GM21360 (cell line): ENCODE measurements at regions not wholly inside any gene's neighbourhood (a gene's known extent, or its start where the extent isn't known, plus 50 kb on each side); places are given as distances from the start of the nearest gene placed in this dataset.

Source experiments
- ATAC-seq: cut with Tn5 transposase; IDR thresholded peaks from one replicate; pipeline ENCODE4 v1.9.1; 2021; ENCODE audit warnings: mild to moderate bottlenecking, moderate library complexity; ENCODE audit not compliant: unreplicated experiment

DNA sequence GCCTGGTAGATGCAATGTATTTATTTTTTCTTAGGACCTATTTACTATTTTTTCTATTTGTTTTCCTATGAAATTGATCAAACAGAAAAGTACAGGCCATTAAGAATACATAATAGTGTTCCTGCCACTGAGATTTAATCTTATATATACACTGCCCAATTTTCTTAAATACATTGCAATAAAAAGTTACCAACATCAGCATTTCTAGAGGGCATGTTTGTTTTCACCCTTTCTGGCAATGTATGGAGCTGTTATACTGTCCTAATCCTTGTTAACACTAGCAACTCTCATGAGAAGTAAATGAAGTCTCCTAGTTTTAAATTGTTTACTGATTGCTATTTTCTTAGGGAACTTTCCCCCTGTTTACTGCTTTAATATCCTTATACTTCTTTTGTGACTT, 359.1 kb upstream of the SEMA3A start:
- no peak for ATAC-seq

DNA sequence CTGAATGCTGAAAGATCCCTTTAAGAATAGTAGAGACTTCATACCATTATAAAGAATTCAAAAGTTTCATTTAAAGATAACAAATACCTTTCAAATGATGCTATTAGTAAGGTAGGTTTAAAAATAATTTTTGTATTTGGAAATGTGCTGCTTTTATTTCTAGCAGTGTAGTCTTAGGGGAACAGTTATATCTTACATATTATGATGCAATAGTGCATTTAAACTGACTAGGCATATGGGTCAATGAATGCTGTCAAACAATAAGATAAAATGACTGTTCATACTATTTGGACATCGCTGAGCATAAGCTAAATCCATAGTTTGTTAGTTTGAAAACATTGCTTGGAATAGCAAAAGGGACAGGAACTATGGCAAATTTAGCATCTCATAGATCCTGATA, 354.8 kb upstream of the SEMA3A start:
- ATAC-seq = no peak

DNA sequence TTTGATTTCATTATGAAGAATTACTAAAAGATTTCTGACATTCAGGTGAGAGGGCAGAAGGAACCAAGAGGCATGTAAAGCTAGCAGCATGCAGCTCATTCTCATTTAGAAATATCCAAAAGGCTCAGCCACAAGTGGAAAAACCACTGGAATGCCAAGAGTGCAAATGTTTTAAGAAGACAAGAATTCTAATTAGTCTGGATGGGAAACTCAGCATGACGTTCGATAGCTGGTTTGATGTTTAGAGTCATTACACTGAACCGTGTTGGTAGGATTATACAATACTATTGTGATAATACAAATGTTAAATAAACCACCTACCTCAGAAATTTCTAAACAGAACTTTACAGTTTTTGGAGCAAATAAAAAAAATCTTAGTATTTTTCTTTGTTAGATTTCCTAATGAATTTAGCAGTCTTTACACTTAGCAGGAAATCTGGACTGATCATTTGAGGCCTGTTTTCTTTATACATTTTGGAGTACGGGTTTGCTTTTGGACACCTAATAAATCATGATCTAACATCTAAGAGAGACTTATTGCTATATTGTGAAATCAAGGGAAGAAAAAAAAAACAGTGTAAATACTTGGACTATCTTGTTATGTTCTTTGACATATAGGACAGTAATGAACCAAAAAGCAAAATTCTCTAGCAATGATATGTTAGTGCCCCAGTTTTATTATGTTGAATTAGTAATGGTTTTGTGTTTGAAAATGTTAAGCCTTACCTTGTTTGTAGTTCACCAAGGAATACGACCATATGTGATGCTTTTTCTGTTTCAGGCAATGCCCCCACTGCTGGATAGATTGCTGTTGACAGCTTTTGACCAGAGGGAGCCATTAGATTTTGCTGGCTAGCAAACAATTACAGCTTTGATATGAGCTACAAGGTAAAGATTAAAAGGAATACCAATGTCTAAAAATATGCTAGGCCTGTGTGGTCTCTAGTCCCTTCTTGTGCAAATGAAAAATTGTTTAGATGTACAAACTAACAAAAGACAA, 354.1 kb upstream of the SEMA3A start:
- ATAC-seq = no peak

DNA sequence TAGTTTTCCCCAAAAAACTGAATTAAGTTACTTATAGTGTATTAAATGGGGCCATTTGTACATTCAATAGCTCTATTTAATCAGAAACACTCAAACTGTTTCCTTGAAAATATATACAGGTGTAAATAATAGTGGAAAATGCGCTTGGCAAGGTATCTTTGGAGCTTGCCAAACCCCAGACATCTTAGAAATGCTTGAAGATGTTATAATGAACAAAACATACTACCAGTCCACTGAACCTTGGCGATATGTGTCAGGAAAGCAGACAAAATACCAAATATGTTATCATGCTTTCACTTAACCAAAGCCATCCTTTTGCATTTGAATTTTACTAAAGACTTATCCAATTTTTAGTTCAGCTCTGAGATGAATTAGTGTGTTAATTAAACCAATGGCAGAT, 352.7 kb upstream of the SEMA3A start:
- ATAC-seq = no peak

DNA sequence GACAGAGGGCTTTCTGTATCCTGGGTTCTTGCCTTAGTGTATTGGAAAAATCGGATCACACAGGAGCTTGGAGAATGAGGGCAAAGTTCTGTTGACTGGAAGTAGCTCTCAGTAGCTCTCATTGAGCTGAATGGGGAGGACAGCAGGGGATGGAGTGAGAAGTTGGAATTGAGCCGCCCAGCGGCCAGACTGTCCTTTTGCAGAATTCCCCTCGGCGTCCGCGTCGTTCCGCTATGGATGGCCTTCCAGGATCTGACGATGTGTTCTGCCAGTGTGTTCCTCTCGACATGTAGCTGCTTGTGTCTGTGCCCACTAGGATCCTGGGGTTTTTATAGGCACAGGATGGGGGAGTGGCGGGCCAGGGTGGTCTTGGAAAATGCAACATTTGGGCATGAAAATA, 351.8 kb upstream of the SEMA3A start:
- ATAC-seq = no peak

DNA sequence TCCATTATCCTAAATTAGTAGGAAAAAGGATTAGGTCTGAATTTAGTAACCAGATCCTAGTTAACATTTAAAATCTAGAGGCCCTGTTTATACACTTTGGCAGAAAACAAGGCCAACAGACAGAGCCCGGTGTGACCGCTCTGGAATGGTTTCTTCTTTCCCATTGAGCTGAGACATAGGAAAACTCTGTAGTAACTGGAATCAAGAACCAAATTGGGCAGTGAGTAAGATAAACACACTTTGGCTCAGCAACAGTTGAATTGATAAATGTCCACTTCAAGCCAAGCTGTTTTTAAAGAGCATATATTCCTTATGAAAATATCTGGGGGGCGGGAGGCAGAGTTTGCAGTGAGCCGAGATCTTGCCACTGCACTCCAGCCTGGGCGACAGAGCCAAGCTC, 343.7 kb upstream of the SEMA3A start:
- no peak for ATAC-seq

DNA sequence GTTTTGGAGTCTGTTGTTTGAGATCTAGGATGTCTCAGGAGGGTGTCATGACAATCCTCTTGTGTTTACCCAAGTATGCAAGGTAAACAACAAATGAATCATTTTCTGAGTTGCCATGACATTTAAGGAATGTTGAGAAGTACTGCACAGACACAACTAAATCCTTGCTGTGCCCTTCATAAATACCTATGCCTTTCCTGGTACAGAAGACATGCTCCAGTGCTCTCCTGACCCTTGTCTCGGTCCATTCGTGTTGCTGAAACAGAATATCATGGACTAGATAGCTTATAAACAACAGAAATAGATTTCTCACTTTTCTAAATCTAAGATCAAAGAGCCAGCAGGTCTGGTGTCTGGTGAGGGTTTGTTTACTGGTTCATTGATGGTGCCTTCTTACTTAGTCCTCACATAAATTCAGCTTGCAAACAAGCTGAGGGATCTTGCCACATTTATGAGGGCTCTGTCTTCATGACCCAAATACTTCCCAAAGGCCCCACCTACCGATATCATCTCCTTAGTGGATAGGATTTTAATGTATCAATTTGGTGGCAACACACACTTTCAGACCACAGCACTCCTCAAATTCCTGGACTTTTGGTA, 341.8 kb upstream of the SEMA3A start:
- ATAC-seq = no peak

DNA sequence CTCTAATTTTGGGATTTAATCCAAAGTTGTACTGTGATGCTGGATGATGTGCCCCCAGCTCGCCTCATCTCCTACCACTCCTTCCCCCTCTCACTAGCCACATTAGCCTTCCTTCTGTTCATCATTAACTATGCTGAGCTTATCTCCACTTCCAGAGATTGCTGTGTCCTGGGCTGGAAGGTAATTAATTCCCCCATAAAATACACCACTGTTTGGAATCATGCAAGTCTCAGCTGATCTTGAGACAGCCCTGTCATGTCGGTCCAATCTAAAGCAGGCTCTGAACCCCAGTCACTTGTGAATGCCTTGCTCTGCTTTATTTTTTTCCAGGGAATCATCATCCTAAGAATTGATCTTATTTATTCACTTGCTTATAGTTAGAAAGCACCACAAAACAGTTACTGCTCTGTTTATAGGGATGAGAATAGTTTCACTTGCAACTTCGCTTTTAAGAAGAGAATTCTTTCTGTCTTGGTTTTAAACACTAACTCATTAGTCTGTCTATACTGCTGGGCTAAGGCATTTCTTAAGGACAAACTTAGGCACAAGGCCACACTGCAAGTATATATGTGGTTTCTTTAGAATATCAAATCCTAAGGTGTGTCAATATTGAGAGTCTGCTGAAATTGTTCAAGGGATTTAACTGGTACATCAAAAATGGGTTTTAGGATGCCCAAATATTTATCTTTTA, 341.1 kb upstream of the SEMA3A start:
- ATAC-seq = no peak

DNA sequence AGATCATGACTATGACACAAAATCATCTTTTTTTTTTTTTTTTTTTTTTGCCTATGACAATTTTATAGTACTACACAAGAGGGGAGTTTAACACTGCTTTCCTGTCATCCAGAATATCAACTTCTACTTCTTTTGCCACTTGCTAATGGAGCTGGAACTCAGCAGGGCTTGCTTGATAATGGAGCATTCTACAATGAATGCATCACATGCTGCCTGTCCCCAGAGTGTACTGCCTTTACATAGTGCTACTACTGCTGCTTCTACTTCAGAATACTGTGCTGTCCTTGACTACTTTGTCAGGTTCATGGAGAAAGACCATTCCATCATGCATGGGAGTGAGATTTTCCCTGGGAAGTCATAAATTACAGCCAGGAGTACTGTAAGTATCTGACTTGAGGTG, 338.6 kb upstream of the SEMA3A start:
- ATAC-seq = no peak

DNA sequence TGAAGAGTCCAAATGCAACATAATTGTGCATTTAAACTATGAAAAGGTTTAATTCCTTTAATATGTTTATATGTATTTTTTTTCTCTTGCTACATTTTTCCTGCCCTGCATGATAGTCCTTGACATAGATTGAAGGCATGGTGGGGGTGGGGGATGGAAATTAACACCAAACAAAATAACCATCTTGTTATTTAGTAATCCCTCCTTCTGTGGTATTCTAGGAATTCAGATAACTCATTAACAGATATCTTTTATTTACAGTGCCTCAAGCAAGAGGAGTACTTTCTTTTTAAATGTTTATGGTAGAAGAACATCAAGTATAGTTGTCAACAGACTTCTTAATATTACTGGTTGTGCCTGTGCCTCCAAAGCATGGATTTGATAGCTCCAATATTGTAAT, 337.6 kb upstream of the SEMA3A start:
- ATAC-seq = no peak

DNA sequence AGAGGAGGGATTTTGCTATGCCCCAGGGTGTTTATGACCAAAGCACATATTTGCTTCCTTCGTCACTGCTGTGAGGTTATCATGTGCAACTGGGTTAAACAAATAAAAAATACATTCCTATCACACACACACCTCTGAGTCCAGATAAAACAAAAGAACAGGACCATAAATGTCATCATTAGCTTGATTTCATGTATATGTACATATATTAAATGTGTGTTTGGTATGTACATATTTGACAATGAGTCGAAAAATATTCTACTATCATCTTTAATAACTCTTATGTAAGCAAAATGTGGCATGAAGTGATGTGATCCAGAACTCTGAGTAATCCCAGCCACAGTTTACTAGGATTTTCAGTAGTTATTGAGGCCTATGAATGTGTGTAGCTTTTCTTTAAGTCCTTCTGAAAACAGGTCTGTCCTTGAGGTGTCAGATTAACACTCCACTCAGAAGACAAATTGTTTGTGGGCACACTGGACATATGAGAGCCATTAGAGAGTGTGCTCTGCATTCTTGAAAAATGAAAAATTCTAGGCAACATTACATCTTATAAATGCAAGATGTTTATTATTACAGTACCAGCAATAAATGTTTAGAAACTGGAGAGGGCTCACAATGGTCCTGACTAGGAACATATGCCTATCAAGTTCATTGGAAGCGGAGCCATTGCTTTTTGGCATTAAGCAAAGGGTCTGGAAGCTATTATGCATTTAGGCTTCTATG, 335.1 kb upstream of the SEMA3A start:
- ATAC-seq = no peak

DNA sequence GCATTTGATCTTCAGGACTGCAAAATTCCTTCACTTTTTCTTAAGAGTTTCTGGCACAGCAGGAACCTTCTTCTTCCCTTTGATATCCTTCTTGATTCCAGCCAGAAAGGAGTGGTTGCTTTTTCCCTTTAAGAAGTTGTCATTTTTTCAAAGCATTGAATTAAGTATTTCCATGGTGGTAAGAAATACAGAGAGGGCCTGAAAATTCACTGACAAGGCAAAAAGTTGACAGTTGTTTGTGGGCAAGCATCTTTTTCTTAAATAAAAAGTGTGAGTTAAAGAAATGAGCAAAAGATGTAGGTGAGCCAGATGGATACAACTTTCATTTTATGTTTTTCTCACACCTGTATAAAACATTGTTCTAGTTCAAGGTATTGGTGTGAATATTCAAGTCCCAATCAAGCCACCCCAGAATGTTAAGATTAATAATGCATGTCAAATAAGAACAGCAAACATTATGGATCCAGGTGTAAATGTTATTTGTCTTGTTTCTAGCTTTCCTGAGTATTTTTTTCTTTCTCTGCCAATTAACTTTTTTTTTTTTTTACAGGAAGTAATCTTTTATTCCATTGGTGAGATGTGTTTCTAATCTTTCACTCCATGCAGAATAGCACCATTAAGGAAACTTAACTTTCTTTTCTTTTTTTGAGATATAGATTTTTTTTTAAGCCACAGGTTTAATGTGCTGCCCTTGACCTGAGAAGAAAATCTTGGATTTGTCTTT, 334.3 kb upstream of the SEMA3A start:
- ATAC-seq = no peak

DNA sequence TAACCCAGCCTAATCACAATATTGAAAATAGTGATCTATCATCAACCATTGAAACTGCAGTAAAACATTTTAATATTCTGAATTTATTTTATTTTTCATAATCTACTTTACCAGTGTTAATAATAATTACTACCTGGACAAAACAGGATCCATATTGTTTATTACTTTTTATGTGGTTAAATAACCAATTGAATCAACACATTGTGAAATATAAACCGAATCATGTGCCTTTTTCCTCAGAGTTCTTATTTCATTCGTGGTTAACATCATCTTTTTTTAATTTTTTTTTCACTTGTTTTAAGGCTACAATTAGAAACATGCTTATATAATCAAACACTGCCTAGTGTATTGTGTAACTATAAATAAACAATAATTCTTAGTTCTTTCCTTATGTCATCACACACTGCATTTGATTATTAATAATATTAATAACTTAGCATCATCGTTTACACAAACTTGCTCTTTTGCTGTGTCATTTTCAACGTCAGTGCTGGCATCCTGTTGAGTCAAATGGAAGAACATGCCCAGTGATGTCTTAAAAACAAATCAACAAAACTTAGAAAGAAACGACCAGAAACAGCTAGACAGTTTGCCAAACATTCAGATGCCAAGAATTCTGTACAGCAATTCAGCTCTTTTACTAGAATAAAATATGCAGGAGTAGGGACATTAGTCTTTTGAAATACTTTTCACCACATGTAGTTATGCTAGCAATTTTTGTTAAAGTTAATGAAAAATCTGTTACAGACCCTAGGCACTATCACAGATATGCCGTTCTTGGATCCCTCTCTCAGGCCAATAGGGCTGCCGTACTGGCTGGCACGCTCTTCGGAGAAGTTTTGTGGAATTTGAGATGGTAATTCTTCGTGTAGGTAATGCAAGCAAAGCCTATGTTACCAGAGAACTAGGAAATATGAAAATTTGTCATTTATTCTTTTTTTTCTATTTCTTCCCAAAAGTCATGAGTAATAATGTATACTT, 330.4 kb upstream of the SEMA3A start:
- no peak for ATAC-seq

DNA sequence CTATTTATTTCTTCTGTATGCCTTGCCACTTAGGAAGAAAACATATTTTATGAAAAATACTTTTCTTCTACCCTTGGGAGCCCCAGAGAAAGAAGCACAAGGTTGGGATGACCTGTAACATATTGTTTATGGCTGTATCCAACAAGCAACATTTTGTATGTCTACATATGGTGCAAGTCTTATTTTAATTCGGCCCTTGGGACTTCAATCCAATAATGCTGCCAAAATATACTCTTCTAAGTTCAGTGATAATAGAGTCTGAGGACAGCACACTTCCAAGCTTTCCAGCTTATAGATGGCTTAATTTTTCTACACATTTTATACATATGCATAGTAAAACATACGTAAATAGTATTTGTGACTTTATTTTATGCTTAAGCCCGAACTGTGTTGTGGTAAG, 318.5 kb upstream of the SEMA3A start:
- no peak for ATAC-seq

DNA sequence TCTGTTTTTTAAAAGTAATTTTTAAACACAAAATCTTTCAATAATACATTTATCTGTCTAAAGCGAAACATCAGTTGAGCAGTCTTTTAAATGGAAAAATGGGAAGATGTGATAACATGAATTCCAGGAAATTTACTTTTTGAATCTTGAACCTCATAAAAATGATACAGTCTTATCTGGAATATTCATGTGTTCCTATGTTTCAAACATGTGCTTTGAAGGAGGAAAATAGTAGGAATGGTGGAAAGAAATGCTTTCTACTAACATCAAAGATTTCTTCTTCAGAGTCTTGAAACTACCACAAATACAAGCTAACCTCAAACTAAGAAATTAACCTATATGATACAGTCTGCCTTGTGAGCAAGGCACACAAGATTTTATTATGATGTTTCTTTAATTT, 317.5 kb upstream of the SEMA3A start:
- ATAC-seq = no peak

DNA sequence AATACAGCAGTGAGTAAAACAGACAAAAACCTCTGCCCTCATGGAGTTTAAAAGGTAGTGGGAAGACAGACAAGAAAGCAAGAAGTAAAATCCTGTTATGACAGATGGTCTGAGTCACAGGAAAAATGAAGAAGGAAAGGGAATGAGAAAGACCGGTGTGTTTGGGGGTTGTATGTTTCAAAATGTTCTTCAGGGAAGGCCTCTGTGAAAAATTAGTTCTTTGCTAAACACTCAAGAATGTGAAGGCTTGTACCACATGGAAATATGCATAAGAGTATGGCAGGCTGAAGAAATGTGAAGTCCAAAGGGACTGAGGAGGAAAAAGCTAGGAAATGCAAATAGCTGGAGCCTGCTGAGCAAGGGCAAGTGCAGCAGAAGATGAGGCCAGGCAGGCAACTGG, 315.9 kb upstream of the SEMA3A start:
- no peak for ATAC-seq

DNA sequence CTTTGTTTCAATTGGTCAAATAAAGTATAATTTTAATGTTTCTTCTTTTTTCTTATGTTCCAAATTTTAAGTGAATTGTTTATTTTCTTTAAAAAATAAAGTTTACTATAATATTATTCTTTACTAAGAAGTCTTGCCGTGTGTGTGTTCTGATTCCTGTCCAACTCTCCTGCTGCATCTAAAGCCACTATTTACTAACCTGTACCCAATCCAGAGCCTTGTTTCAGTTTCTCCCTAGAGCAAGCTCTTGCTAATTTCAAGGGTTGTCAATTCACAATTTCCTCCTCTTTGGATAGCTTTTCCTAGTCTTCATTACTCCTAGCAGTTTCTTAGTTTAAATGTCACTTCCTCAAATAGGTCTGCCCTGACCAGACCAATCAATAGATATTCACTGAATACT, 314.9 kb upstream of the SEMA3A start:
- no peak for ATAC-seq

DNA sequence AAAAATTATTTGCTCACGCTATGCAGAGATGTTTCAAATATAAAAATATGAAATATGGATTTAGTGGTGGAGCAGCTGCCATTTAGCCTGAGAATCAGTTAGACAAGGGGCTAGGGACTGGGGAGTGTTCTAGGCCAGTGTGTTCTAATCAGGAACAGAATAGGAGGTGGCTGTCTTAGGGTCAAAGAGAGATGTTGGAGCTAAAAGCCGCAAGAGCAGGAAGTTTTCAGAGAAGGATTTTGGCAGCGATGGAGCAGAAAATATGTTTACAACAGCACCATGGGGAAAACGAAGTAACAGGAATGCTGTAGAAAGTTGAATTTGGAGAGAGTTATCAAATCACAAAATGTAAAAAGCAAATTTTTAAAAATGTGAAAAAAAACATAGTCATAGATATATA, 314.0 kb upstream of the SEMA3A start:
- no peak for ATAC-seq

DNA sequence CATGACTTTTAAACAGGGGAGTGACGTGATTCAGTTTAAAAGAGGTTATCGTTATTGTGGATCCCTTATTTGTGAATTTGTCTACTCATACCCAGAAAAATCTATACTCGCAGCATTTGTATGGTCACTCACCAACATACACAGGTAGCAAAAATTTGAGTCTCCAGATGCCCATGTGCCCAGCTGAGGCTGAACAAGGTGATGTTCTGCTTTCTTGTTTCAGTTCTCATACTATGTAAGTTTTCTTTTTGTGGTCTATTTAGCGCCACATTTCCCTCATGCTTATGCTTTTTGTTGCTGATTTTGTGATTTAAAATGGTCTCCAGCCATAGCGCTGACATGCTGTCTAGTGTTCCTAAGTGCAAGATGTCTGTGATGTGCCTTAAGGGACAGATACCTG, 312.9 kb upstream of the SEMA3A start:
- ATAC-seq = no peak
